ENCODE measurements at regions not wholly inside any gene's neighbourhood (a gene's known extent, or its start where the extent isn't known, plus 50 kb on each side); places are given as distances from the start of the nearest gene placed in this dataset.

- no peaks in the 10 kb centered on the region for H3K4me1 Mint-ChIP-seq (ENCODE audit: low read depth, unreplicated experiment)
- H3K9me3 Mint-ChIP-seq (ENCODE audit: unreplicated experiment) = peaks cover 3% of the 10 kb centered on the region
- no peak overlapping the region for H3K4me3 Mint-ChIP-seq (ENCODE audit: unreplicated experiment)
- no peak for TF ChIP-seq CTCF (IDR thresholded peaks at IDR 0.05; ENCODE audit: partially characterized antibody, unreplicated experiment)
- no peak overlapping the region for H3K27ac Mint-ChIP-seq (ENCODE audit: unreplicated experiment)
- H3K27me3 Mint-ChIP-seq (ENCODE audit: unreplicated experiment) = peaks cover 3% of the 10 kb centered on the region
- no peak for DNase-seq
- H3K36me3 Mint-ChIP-seq (ENCODE audit: unreplicated experiment) = no peaks in the 10 kb centered on the region
Observed at GRCh38 chr10:21207852-21208646, 310.9 kb upstream of the NEBL start.

- no peak overlapping the region for H3K4me3 Mint-ChIP-seq (ENCODE audit: unreplicated experiment)
- H3K27me3 Mint-ChIP-seq (ENCODE audit: unreplicated experiment) = peaks cover 3% of the 10 kb centered on the region
- no peak for TF ChIP-seq CTCF (IDR thresholded peaks at IDR 0.05; ENCODE audit: partially characterized antibody, unreplicated experiment)
- no peaks in the 10 kb centered on the region for H3K4me1 Mint-ChIP-seq (ENCODE audit: low read depth, unreplicated experiment)
- no peaks in the 10 kb centered on the region for H3K36me3 Mint-ChIP-seq (ENCODE audit: unreplicated experiment)
- no peak for DNase-seq
- no peak overlapping the region for H3K27ac Mint-ChIP-seq (ENCODE audit: unreplicated experiment)
- peaks cover 3% of the 10 kb centered on the region for H3K9me3 Mint-ChIP-seq (ENCODE audit: unreplicated experiment)
Observed at GRCh38 chr10:21205328-21205727, 308.2 kb upstream of the NEBL start.

DNA sequence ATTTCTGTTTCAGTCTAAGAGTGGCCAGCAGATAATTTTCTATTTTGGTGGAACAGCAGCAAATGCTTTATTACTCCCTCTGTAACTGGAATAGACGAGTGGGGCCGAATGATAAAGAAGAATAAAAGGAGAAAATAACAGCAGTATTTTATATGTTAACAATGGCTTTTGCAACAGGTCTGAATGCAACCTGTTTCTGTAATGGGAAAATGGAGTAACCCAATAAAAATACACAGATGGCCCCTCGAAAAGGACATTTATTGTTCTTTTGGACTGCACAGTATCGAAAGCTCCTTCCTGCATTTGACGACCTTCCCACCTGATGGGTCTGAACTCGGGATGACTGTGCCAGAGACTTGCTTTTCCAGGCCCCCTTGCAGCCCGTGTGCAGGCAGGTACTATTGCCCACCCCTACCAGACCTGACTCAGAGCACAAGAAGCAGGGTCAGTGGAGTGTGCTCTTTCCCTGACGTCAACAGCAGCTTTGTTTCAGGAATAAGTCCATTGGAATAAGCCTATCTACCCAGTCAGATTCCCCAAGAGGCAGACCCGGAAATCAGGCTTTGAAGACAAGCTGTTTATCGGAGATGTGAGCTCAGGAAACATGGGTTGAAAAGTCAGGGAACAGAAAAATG is 306.5 kb upstream of the NEBL start:
- Mint-ChIP-seq H3K27me3 (ENCODE audit: unreplicated experiment) (peaks cover 3% of the 10 kb centered on the region), H3K4me1 (ENCODE audit: low read depth, unreplicated experiment) (no peaks in the 10 kb centered on the region), H3K9me3 (ENCODE audit: unreplicated experiment) (peaks cover 4% of the 10 kb centered on the region), H3K4me3 (ENCODE audit: unreplicated experiment) (no peak overlapping the region), H3K27ac (ENCODE audit: unreplicated experiment) (no peak overlapping the region), H3K36me3 (ENCODE audit: unreplicated experiment) (peaks cover 2% of the 10 kb centered on the region)
- no peak for DNase-seq
- no peak for TF ChIP-seq CTCF (IDR thresholded peaks at IDR 0.05; ENCODE audit: partially characterized antibody, unreplicated experiment)

GRCh38 chr10:21202776-21203462 is 305.8 kb upstream of the NEBL start:
- no peak for DNase-seq
- no peak overlapping the region for H3K4me3 Mint-ChIP-seq (ENCODE audit: unreplicated experiment)
- peaks cover 8% of the 10 kb centered on the region for H3K36me3 Mint-ChIP-seq (ENCODE audit: unreplicated experiment)
- H3K27me3 Mint-ChIP-seq (ENCODE audit: unreplicated experiment) = peaks cover 2% of the 10 kb centered on the region
- H3K9me3 Mint-ChIP-seq (ENCODE audit: unreplicated experiment) = peaks cover 2% of the 10 kb centered on the region
- H3K4me1 Mint-ChIP-seq (ENCODE audit: low read depth, unreplicated experiment) = no peaks in the 10 kb centered on the region
- no peak for TF ChIP-seq CTCF (IDR thresholded peaks at IDR 0.05; ENCODE audit: partially characterized antibody, unreplicated experiment)
- no peak overlapping the region for H3K27ac Mint-ChIP-seq (ENCODE audit: unreplicated experiment)
